ENCODE measurements at regions not wholly inside any gene's neighbourhood (a gene's known extent, or its start where the extent isn't known, plus 50 kb on each side); places are given as distances from the start of the nearest gene placed in this dataset.

DNA sequence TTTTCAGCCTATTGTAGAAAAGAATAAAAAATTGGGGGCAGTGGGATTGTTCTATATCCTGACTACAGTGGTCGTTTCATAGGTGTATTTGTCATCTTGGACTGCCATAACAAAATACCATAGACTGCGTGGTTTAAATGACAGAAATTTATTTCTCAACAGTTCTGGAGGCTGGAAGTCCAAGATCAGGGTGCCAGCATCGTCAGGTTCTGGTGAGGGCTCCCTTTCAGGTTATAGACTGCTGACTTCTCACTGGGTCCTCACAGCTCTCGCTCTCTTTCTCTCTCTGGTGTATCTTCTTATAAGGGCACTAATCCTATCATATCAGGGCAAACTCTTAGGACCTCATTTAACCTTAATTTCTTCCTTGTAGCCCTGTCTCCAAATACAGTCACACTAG is 356.7 kb upstream of the TRPC7 start:
- Histone ChIP-seq H3K4me3 (ENCODE audit: low read depth in 1 of 2, low read length in 2 of 2) (no peak overlapping the region), H3K9me3 (ENCODE audit: control insufficient read depth in 2 of 2, insufficient read depth in 1 of 2, low read depth in 1 of 2, low read length in 1 of 2) (no peaks in the 10 kb centered on the region), H3K27me3 (ENCODE audit: control insufficient read depth in 1 of 2, insufficient read depth in 2 of 2, low read length in 2 of 2) (no peaks in the 10 kb centered on the region), H3K36me3 (ENCODE audit: control insufficient read depth in 2 of 2, insufficient read depth in 2 of 2, low read length in 1 of 2) (no peaks in the 10 kb centered on the region), H3K27ac (ENCODE audit: low read depth in 2 of 2, low read length in 1 of 2) (no peak overlapping the region), H3K4me1 (ENCODE audit: control insufficient read depth in 2 of 2, insufficient read depth in 2 of 2, low read length in 1 of 2) (no peaks in the 10 kb centered on the region)
- 58 to 71% methylated on average over 4 of the region's 4 CpGs for WGBS, 2 donors

DNA sequence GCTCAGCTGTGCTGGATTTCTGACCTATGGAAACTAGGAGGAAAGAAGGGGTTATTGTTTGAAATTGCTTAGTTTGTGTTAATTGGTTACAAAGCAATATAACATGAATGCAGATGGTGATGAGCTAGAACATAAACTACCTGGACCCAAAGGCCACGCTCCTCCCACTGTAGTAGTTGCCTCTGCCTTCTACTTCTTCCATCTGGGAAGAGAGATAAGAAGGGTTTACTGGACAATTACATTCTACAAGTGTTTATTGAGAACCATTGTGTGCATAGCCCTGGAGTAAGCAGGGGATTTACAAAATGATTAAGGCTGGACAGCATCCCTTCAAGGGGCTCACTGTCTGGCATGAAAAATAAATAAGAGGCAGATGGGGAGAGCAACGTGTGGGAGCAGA is 355.3 kb upstream of the TRPC7 start:
- Histone ChIP-seq H3K27ac (ENCODE audit: low read depth in 2 of 2, low read length in 1 of 2) (no peak overlapping the region), H3K4me3 (ENCODE audit: low read depth in 1 of 2, low read length in 2 of 2) (no peak overlapping the region), H3K9me3 (ENCODE audit: control insufficient read depth in 2 of 2, insufficient read depth in 1 of 2, low read depth in 1 of 2, low read length in 1 of 2) (no peaks in the 10 kb centered on the region), H3K4me1 (ENCODE audit: control insufficient read depth in 2 of 2, insufficient read depth in 2 of 2, low read length in 1 of 2) (no peaks in the 10 kb centered on the region), H3K36me3 (ENCODE audit: control insufficient read depth in 2 of 2, insufficient read depth in 2 of 2, low read length in 1 of 2) (no peaks in the 10 kb centered on the region), H3K27me3 (ENCODE audit: control insufficient read depth in 1 of 2, insufficient read depth in 2 of 2, low read length in 2 of 2) (no peaks in the 10 kb centered on the region)
- 43 to 46% methylated on average over 2 of the region's 2 CpGs for WGBS, 2 donors

DNA sequence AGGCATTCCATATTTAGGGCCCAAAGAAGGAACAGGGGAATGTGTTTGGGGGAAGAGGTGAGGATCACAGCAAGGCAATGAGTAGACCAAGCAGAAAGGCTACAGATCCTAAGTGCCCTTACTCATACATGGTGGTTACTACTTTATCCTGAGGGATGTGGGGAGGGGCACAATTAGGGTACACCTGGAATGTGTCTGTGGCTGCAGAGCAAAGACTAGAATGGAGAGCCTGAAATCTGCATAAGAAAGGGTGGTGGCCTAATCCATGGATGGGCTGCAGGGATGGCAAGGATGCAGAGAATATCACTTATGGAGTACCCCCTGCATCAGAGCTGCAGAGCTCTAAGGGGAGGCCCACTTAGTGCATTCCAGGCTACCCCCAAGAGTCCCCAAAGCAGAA is 352.6 kb upstream of the TRPC7 start:
- H3K27ac ChIP-seq (ENCODE audit: low read depth in 2 of 2, low read length in 1 of 2): no peak overlapping the region

DNA sequence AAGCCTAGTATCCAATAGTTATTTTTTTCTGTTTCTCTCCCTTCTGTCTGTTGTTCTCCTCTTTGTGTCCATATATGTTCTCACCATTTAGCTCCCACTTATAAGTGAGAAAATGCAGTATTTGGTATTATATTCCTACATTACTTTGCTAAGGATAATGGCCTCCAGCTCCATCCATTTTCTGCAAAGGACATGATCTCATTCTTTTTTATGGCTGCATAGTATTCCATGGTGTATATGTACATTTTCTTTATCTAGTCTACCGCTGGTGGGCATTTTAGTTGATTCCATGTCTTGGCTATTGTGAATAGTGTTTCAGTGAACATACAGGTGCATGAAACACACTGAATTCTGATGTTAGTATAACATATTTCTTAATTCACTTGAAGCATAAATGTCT is 348.9 kb upstream of the TRPC7 start:
- 82 to 93% methylated on average over 1 of the region's 1 CpG for WGBS, 2 donors
- no peaks in the 10 kb centered on the region for H3K27me3 ChIP-seq (ENCODE audit: control insufficient read depth in 1 of 2, insufficient read depth in 2 of 2, low read length in 2 of 2)

More for the DNA sequence above, 352.6 kb upstream of the TRPC7 start:
- no peaks in the 10 kb centered on the region for H3K36me3 ChIP-seq (ENCODE audit: control insufficient read depth in 2 of 2, insufficient read depth in 2 of 2, low read length in 1 of 2)
- no peaks in the 10 kb centered on the region for H3K27me3 ChIP-seq (ENCODE audit: control insufficient read depth in 1 of 2, insufficient read depth in 2 of 2, low read length in 2 of 2)
- H3K4me1 ChIP-seq (ENCODE audit: control insufficient read depth in 2 of 2, insufficient read depth in 2 of 2, low read length in 1 of 2): no peaks in the 10 kb centered on the region
- no peaks in the 10 kb centered on the region for H3K9me3 ChIP-seq (ENCODE audit: control insufficient read depth in 2 of 2, insufficient read depth in 1 of 2, low read depth in 1 of 2, low read length in 1 of 2)
- no peak overlapping the region for H3K4me3 ChIP-seq (ENCODE audit: low read depth in 1 of 2, low read length in 2 of 2)

DNA sequence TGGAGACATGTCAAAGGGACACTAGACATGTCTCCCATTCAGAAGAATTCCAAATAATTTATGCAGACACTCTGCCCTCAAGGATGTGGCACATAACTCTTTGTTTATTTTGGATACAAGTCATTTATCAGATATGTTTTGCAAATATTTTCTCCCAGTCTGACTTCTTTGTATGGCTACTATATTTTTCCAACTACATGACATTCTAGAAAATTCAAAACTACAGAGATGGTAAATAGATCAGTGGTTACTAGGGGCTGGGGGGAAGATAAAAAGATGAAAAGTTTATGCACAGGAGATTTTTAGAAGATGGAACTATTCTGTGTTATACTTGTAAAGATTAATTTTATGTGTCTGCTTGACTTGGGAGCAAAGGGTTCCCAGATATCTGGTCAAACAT is 347.3 kb upstream of the TRPC7 start:
- H3K9me3 ChIP-seq (ENCODE audit: control insufficient read depth in 2 of 2, insufficient read depth in 1 of 2, low read depth in 1 of 2, low read length in 1 of 2): no peaks in the 10 kb centered on the region
- H3K36me3 ChIP-seq (ENCODE audit: control insufficient read depth in 2 of 2, insufficient read depth in 2 of 2, low read length in 1 of 2): no peaks in the 10 kb centered on the region
- H3K27me3 ChIP-seq (ENCODE audit: control insufficient read depth in 1 of 2, insufficient read depth in 2 of 2, low read length in 2 of 2): no peaks in the 10 kb centered on the region
- H3K27ac ChIP-seq (ENCODE audit: low read depth in 2 of 2, low read length in 1 of 2): no peak overlapping the region
- no peak overlapping the region for H3K4me3 ChIP-seq (ENCODE audit: low read depth in 1 of 2, low read length in 2 of 2)
- no peaks in the 10 kb centered on the region for H3K4me1 ChIP-seq (ENCODE audit: control insufficient read depth in 2 of 2, insufficient read depth in 2 of 2, low read length in 1 of 2)

More for the DNA sequence above, 348.9 kb upstream of the TRPC7 start:
- Histone ChIP-seq H3K9me3 (ENCODE audit: control insufficient read depth in 2 of 2, insufficient read depth in 1 of 2, low read depth in 1 of 2, low read length in 1 of 2) (no peaks in the 10 kb centered on the region), H3K4me1 (ENCODE audit: control insufficient read depth in 2 of 2, insufficient read depth in 2 of 2, low read length in 1 of 2) (no peaks in the 10 kb centered on the region), H3K36me3 (ENCODE audit: control insufficient read depth in 2 of 2, insufficient read depth in 2 of 2, low read length in 1 of 2) (no peaks in the 10 kb centered on the region), H3K27ac (ENCODE audit: low read depth in 2 of 2, low read length in 1 of 2) (no peak overlapping the region), H3K4me3 (ENCODE audit: low read depth in 1 of 2, low read length in 2 of 2) (no peak overlapping the region)

DNA sequence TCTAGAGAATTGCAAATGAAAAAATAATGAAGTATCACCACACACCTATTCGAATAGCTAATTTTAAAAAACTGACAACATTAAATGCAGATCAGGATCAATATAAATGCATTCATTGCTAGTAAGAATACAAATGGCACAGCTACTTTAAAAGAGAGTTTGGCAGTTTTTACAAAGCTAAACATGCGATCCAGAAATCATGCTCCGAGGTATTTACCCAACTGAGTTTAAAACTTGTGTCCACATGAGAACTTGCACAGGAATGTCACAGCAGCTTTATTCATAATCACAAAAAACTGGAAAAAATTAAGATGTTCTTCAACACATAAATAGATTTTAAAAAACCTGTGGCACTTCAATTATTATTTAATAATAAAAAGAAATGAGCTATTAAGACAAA is 345.5 kb upstream of the TRPC7 start:
- no peaks in the 10 kb centered on the region for H3K27me3 ChIP-seq (ENCODE audit: control insufficient read depth in 1 of 2, insufficient read depth in 2 of 2, low read length in 2 of 2)
- H3K27ac ChIP-seq (ENCODE audit: low read depth in 2 of 2, low read length in 1 of 2): no peak overlapping the region
- no peaks in the 10 kb centered on the region for H3K4me1 ChIP-seq (ENCODE audit: control insufficient read depth in 2 of 2, insufficient read depth in 2 of 2, low read length in 1 of 2)
- no peaks in the 10 kb centered on the region for H3K9me3 ChIP-seq (ENCODE audit: control insufficient read depth in 2 of 2, insufficient read depth in 1 of 2, low read depth in 1 of 2, low read length in 1 of 2)
- WGBS, 2 donors: 47 to 67% methylated on average over 3 of the region's 3 CpGs
- no peaks in the 10 kb centered on the region for H3K36me3 ChIP-seq (ENCODE audit: control insufficient read depth in 2 of 2, insufficient read depth in 2 of 2, low read length in 1 of 2)
- H3K4me3 ChIP-seq (ENCODE audit: low read depth in 1 of 2, low read length in 2 of 2): no peak overlapping the region

DNA sequence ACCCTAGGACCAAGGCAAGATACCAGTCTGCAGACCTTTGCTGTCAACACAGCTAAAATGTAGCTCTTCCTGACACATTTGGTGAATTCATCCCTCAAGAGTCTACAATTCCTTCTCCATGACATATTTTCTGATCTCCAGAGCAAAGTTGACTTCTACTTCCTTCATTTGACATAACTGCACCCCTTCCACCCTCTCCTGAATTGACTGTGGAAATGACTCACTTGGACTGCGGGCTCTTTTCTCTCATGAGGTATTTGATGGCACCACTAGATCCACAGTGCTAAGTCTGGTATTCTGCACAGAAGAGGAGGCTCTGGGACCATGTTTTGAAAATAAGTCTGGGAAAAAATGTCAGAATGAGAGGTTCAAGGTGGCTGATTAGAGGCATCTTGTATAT is 338.4 kb upstream of the TRPC7 start:
- H3K4me3 ChIP-seq (ENCODE audit: low read depth in 1 of 2, low read length in 2 of 2): no peak overlapping the region
- no peaks in the 10 kb centered on the region for H3K9me3 ChIP-seq (ENCODE audit: control insufficient read depth in 2 of 2, insufficient read depth in 1 of 2, low read depth in 1 of 2, low read length in 1 of 2)
- 86 to 88% methylated on average over 1 of the region's 1 CpG for WGBS, 2 donors
- H3K27me3 ChIP-seq (ENCODE audit: control insufficient read depth in 1 of 2, insufficient read depth in 2 of 2, low read length in 2 of 2): no peaks in the 10 kb centered on the region
- no peaks in the 10 kb centered on the region for H3K4me1 ChIP-seq (ENCODE audit: control insufficient read depth in 2 of 2, insufficient read depth in 2 of 2, low read length in 1 of 2)
- no peak overlapping the region for H3K27ac ChIP-seq (ENCODE audit: low read depth in 2 of 2, low read length in 1 of 2)
- no peaks in the 10 kb centered on the region for H3K36me3 ChIP-seq (ENCODE audit: control insufficient read depth in 2 of 2, insufficient read depth in 2 of 2, low read length in 1 of 2)

DNA sequence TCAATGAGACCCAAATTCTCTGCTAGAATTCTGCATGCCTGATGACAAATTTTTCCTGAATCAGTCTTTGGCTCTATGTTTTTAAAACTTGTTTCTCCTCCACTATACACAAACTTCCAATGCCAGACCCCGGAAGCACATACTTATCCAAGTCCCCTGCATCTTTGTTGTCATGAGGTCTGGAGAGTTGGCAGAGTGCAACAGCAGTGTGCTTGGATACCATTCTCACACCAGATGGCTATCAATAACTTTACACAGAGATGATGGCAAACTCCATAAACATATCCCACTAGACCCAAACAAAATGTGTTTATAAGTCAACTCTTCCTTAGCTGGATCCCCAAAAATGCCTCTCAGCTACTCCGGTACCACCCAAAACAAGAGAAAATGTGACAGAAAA is 337.7 kb upstream of the TRPC7 start:
- H3K9me3 ChIP-seq (ENCODE audit: control insufficient read depth in 2 of 2, insufficient read depth in 1 of 2, low read depth in 1 of 2, low read length in 1 of 2): no peaks in the 10 kb centered on the region
- no peaks in the 10 kb centered on the region for H3K36me3 ChIP-seq (ENCODE audit: control insufficient read depth in 2 of 2, insufficient read depth in 2 of 2, low read length in 1 of 2)
- no peak overlapping the region for H3K27ac ChIP-seq (ENCODE audit: low read depth in 2 of 2, low read length in 1 of 2)
- WGBS, 2 donors: 81% methylated on average over 2 of the region's 2 CpGs
- no peak overlapping the region for H3K4me3 ChIP-seq (ENCODE audit: low read depth in 1 of 2, low read length in 2 of 2)
- H3K27me3 ChIP-seq (ENCODE audit: control insufficient read depth in 1 of 2, insufficient read depth in 2 of 2, low read length in 2 of 2): no peaks in the 10 kb centered on the region
- H3K4me1 ChIP-seq (ENCODE audit: control insufficient read depth in 2 of 2, insufficient read depth in 2 of 2, low read length in 1 of 2): no peaks in the 10 kb centered on the region

DNA sequence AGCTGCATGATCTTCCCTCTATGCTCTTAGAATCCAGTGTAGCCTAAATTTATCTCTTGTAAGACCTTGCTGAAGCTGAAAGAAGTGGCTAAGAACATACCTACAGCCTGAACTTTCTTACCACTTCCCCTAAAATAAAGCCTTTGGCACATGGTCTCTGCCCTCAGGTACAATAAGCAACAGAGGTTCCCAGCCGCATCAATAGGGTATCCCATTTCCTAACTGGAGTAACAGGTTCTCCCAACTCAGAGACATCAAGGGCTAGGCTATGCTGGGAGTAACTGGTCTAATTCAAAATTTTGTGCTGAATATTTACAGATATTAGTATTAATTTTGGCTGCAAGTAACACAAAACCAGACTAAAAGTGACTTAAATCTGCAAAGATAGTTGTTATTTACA is 335.8 kb upstream of the TRPC7 start:
- Histone ChIP-seq H3K27me3 (ENCODE audit: control insufficient read depth in 1 of 2, insufficient read depth in 2 of 2, low read length in 2 of 2) (no peaks in the 10 kb centered on the region), H3K4me3 (ENCODE audit: low read depth in 1 of 2, low read length in 2 of 2) (no peak overlapping the region), H3K4me1 (ENCODE audit: control insufficient read depth in 2 of 2, insufficient read depth in 2 of 2, low read length in 1 of 2) (no peaks in the 10 kb centered on the region), H3K27ac (ENCODE audit: low read depth in 2 of 2, low read length in 1 of 2) (no peak overlapping the region), H3K9me3 (ENCODE audit: control insufficient read depth in 2 of 2, insufficient read depth in 1 of 2, low read depth in 1 of 2, low read length in 1 of 2) (no peaks in the 10 kb centered on the region), H3K36me3 (ENCODE audit: control insufficient read depth in 2 of 2, insufficient read depth in 2 of 2, low read length in 1 of 2) (no peaks in the 10 kb centered on the region)
- WGBS, 2 donors: 39 to 53% methylated on average over 1 of the region's 1 CpG

DNA sequence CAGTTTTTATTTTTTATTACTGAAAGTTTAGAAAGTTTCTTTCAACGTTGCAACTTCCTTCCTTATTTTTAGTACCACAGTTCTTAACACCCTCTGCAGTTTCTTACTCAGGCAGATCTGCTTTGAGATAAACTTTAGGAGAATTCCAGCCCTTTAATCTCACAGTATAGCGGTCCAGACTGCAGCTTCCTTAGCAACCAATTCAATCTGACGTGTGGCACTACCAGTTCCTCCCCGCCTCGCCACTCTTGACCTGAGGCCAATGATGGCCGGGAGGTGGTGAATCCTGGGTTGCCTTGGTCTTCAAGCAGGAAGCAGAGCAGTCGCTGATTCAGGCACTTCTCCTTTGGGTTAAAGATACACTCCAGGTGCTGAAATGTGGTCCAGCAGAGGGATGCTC is 334.3 kb upstream of the TRPC7 start:
- 63 to 67% methylated on average over 7 of the region's 7 CpGs for WGBS, 2 donors
- Histone ChIP-seq H3K36me3 (ENCODE audit: control insufficient read depth in 2 of 2, insufficient read depth in 2 of 2, low read length in 1 of 2) (no peaks in the 10 kb centered on the region), H3K4me3 (ENCODE audit: low read depth in 1 of 2, low read length in 2 of 2) (no peak overlapping the region), H3K27ac (ENCODE audit: low read depth in 2 of 2, low read length in 1 of 2) (no peak overlapping the region), H3K27me3 (ENCODE audit: control insufficient read depth in 1 of 2, insufficient read depth in 2 of 2, low read length in 2 of 2) (no peaks in the 10 kb centered on the region), H3K4me1 (ENCODE audit: control insufficient read depth in 2 of 2, insufficient read depth in 2 of 2, low read length in 1 of 2) (no peaks in the 10 kb centered on the region), H3K9me3 (ENCODE audit: control insufficient read depth in 2 of 2, insufficient read depth in 1 of 2, low read depth in 1 of 2, low read length in 1 of 2) (no peaks in the 10 kb centered on the region)

Data from esophagus (tissue), 2 donors.